UCSD-AML1 (cell line): ENCODE measurements at regions not wholly inside any gene's neighbourhood (a gene's known extent, or its start where the extent isn't known, plus 50 kb on each side); places are given as distances from the start of the nearest gene placed in this dataset.

Experiments
- DNase-seq: peaks from one replicate; lab custom pipeline; 2025; ENCODE audit not compliant: unreplicated experiment; lab: John Stamatoyannopoulos, UW

- DNase-seq: no peak
These were observed 78.0 kb upstream of the NHSL1 start for GRCh38 chr6:138577151-138577915.

- no peak for DNase-seq
These were observed 80.7 kb upstream of the NHSL1 start for GRCh38 chr6:138580040-138580439.

GRCh38 chr6:138580801-138581200 is 81.5 kb upstream of the NHSL1 start:
- DNase-seq: no peak

GRCh38 chr6:138582573-138582972 is 83.3 kb upstream of the NHSL1 start:
- no peak for DNase-seq

DNA sequence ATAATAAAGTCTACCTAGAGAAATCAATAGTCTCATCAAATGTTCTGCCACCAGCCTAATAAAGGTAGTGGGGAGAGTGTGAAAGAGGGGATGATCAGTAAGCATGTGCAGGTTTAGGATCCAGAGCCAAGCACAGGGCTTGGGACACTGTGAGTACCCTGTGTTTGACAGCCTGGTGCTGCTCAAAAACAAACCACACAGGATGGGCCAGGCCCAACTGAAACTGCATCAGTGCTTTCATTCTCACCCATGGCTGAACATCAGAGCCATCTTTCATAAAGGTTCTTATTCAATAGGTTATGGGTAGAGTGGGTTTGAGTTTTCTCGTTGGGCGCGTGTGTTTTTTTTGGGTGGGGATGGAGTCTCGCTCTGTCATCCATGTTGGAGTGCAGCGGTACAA is 87.3 kb upstream of the NHSL1 start:
- DNase-seq: no peak

DNA sequence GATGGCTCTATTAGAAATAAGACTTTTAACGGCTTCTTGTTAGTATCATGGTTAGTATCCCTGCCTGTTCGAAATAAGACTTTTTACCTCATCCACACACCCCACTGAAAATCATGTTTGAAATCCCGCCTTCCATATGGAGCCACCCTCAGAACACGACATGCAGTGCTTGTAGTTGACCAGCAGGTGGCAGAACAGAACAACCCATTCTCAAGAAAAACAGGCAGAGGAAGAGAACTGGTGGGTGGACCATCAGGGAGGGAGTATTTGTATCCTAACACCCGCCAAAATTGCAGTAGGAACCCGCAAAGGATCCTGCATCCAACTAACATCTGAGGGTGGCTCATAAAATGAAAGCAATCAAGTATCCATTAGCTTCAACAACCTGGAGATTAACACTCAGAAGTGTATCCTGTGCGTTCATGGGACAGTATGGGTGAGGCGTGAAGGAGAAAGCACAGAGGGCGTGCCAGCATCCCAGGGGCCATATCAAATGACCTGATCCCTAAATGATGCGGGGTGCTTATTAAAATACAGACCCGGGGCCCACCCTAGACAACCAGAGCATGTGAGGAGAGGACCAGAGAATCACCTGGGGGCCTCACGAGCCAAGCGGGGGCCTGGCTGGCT is 89.6 kb upstream of the NHSL1 start:
- DNase-seq: peak; percentile 30

DNA sequence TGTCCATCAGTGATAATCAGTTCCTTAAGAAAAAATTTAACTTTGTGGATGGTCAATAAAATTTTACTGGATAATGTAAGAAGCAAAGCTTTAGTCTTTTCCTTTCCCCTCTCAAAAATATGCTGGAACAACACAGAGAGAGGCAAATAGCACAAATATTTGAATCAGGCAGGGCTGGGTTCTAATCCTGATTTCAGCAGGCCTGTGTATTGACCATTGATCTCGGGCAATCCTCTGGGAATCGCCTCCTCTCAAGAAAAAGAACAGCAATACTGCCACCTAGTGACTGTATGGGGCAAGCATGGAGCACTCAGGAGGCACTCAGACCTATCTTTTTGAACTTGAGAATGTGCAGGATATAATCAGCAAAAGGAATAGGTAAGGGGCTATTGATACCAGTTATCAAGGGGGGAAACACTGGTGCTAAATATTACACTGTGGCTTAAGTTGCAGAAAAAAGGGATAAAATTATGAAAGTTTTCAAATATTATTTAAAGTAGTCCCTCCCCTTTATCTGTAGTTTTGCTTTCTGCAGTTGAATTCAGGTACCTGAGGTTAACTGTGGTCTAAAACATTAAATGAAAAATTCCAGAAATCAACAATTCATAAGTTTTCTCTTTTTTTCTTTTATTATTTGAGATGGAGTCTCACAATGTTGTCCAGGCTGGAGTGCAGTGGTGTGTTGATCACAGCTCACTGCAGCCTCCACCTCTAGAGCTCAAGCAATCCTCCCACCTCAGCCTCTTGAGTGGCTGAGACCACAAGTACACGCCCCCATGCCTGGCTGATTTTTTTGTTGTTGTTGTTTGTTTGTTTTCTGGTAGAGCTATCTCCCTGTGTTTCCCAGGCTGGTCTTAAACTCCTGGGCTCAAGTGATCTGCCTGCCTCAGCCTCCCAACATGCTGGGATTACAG is 91.8 kb upstream of the NHSL1 start:
- peak; percentile 17 for DNase-seq

- no peak for DNase-seq
These were observed 93.4 kb upstream of the NHSL1 start for GRCh38 chr6:138592749-138593123.

DNA sequence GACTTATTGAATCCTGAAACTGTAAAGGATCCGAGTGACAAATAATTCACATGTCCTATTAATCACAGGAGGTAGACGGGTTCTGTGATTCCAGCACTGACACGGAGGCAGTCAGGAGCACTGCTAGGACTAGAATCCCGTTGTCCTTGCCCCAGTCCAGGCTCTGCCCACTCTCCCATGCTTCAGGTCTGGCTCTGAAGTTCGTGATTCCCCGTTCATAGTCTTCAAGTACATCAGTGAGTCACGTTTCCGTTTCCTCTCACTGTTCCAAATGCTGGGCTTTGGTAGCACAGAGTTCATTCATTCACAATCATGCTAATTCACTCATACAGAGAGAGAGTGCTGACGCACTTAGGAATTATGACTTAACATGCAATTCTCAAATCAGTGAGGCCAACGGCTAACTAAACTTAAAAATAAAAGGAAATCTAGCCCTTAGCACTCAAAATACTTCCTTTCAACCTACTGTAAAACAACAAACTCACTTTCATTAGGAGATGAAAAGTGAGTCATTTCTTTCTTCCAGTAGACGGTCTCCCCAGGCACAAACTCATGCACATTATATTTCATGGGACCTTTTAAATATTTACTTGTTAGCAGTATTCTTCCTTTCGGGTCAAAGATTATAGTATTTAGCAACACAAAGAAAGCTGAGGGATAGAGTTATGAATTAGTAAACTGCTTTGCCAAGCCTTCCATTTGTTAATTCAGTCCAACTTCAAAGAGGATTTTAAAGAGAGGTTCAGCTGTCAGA is 94.0 kb upstream of the NHSL1 start:
- DNase-seq: peak; percentile 23

GRCh38 chr6:138593909-138594757 is 94.8 kb upstream of the NHSL1 start:
- DNase-seq: no peak

DNA sequence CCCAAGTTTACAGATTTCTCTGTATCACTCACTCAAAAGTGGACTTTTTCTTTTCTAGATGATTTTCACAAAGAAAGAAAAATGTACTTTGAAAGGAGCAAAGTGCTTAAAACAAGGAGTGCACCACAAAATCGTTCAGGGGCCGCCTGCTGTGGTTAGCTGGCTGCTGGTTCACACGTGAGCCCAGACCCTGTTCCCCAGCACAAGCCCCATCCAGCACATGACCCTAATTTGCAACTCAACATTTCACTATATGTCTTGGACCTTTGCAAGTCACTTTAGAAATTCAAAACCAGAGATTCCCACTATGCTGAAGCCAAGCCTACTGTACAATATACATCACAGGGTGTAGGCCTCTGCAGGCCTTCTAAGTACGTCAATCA is 95.5 kb upstream of the NHSL1 start:
- DNase-seq: no peak

- DNase-seq: no peak
These were observed 96.8 kb upstream of the NHSL1 start for GRCh38 chr6:138596126-138596525.

DNA sequence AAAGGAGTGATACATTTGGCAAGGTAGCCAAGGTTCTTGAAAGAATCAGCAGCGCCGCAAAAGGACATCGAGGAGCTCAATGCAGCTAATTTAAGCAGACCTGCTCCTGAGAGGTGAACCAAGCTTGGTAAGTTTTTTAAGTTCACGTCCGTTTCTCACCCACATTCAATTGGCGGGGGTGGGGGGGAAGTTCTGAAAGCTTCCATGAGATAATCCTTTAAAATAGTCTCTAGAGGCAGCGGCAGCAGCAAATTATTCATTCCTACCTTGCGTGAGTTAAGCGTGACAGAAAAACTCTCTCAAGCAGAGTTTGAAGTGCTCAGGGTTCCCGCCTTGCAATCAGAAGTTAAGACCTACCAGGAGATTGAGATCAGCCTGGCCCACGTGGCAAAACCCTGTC is 97.3 kb upstream of the NHSL1 start:
- no peak for DNase-seq

DNA sequence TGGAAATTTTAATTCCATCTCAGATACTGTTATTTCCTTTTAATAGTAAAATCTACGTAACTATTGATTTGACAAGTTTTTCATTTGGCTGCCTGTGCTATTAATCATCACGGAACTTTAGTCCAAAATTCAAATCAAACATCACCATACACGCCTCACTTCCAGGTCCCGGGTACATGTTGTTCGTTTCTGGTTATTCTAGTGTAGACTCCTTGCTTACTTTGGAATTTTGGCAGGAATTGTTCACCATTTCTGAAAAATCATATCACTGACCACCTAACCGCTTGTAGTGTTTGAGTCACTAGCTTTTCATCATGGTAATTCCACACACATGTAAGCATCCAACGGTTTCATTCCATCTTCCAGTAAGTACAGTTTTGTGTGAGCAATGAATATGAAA is 98.0 kb upstream of the NHSL1 start:
- DNase-seq: no peak

- no peak for DNase-seq
These were observed 99.4 kb upstream of the NHSL1 start for GRCh38 chr6:138598562-138599173.

GRCh38 chr6:138600261-138600660 is 101.0 kb upstream of the NHSL1 start:
- DNase-seq: no peak

DNA sequence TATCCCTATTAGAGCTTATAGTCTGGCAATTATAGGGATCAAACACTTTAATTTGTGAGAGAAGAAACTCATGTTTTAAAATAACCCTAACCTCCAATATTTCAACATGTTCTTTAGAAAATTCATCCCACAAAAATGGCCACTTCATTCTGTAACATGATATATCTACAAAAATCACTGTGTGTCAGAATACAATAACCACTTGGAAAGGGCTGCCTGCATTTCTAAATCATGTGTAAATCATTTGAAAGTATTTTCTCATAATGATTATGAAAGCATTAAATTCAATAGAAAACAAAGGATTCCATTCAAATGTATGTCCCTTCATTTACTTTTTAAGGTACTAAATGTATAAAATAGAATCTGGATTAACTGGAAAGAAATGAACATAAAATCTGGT is 101.4 kb upstream of the NHSL1 start:
- no peak for DNase-seq

DNA sequence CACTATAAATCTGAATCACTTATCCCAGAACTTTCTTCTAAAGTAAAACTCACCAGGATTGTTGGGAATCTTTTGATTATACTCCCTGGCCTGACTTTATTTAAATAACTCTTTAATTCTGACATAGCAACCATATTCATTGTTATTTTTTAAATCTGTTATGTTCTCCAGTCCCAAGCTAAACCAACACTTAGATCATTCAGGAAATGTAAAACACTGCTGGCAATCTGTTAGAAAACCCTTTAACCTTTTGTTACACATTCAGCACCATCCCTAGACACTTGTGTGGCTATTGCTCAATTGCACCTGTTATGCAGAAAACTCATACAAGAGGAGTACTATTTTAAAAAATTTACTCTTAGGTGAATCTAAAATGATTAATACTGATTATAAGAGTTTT is 101.8 kb upstream of the NHSL1 start:
- DNase-seq: no peak

DNA sequence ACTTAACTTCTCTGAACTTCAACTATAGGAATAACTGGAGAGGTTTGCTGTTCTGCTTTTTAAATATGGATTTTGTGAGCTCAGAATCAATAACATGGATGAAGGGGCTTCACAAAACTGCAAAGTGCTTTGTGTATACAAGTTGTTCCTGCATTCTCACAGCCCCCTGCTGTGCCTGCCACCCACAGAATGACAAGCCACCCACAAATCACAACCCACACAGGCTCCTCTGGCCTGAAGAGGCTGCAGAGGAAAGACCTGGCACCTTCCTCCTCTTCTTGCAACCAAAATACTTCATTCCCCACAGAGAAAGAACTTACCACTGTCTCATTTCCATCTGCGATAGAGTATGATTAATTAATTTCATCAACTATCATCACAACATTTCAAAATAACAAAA is 106.7 kb upstream of the NHSL1 start:
- DNase-seq: no peak
